K562 (cell line): ENCODE measurements at regions not wholly inside any gene's neighbourhood (a gene's known extent, or its start where the extent isn't known, plus 50 kb on each side); places are given as distances from the start of the nearest gene placed in this dataset.
A peak's percentile ranks its signal among the peaks of the same experiment; 100 is the strongest.

Experiments used
- CBX1 ChIP-seq: sonication (generic); IDR thresholded peaks from 2 replicates; pipeline ENCODE4 v1.6.1; 2016; ENCODE audit warnings: antibody characterized with exemption, low read depth, mild to moderate bottlenecking
- GTF2A2 ChIP-seq: IDR thresholded peaks from 2 replicates; pipeline ENCODE4 v1.6.1; 2016; ENCODE audit warnings: mild to moderate bottlenecking, missing genetic modification characterization, missing compliant biosample characterization
- KDM2B ChIP-seq: fragments of 250-450 bp; sonication (Bioruptor Pico); IDR thresholded peaks from 2 replicates; pipeline ENCODE4 v1.8.0; 2021; ENCODE audit warnings: mild to moderate bottlenecking, moderate library complexity
- MBD1 ChIP-seq: fragments of 250-450 bp; sonication (Bioruptor Pico); IDR thresholded peaks from 2 replicates; pipeline ENCODE4 v1.8.0; 2022; ENCODE audit warnings: inconsistent platforms
- MITF ChIP-seq: IDR thresholded peaks from 2 replicates; pipeline ENCODE4 v1.6.1; 2014; ENCODE audit warnings: antibody characterized with exemption
- PTTG1 ChIP-seq: fragments of 450-650 bp; IDR thresholded peaks from 2 replicates; pipeline ENCODE4 v1.6.1; 2016; ENCODE audit warnings: low read depth, mild to moderate bottlenecking, missing genetic modification characterization, missing compliant biosample characterization
- SP2 ChIP-seq: IDR thresholded peaks from 2 replicates; pipeline ENCODE4 v1.6.1; 2011; ENCODE audit warnings: mild to moderate bottlenecking, low read depth, low read length, moderate library complexity; ENCODE audit not compliant: poor library complexity, severe bottlenecking; ENCODE audit errors: extremely low read depth
- YBX1 ChIP-seq: fragments of 450-650 bp; IDR thresholded peaks from 2 replicates; pipeline ENCODE4 v1.7.1; 2016; ENCODE audit warnings: mild to moderate bottlenecking
- ZBTB2 ChIP-seq: fragments of 450-650 bp; IDR thresholded peaks from 2 replicates; pipeline ENCODE4 v1.6.1; 2016; ENCODE audit warnings: antibody characterized with exemption
- ZBTB9 ChIP-seq: fragments of 450-650 bp; formaldehyde crosslinking; IDR thresholded peaks from 2 replicates; pipeline ENCODE4 v1.4.0; 2020; ENCODE audit warnings: mild to moderate bottlenecking, moderate library complexity
- ZNF280A ChIP-seq: fragments of 450-650 bp; IDR thresholded peaks from 2 replicates; pipeline ENCODE4 v1.6.1; 2018; ENCODE audit warnings: mild to moderate bottlenecking, low read depth; ENCODE audit not compliant: partially characterized antibody
- ZNF512 ChIP-seq: IDR thresholded peaks from 2 replicates; pipeline ENCODE4 v1.6.1; 2016; ENCODE audit warnings: missing genetic modification characterization, missing compliant biosample characterization

- no peak for TF ChIP-seq MBD1 (CRISPR knock-in tag)
- no peak for TF ChIP-seq KDM2B
- no peak for TF ChIP-seq SP2
- no peak for TF ChIP-seq ZBTB9 (CRISPR knock-in tag)
- no peak for TF ChIP-seq CBX1
- no peak for TF ChIP-seq ZNF280A
- no peak for TF ChIP-seq ZNF512 (tag)
- TF ChIP-seq YBX1: no peak
- no peak for TF ChIP-seq ZBTB2
- no peak for TF ChIP-seq GTF2A2
- no peak for TF ChIP-seq PTTG1 (tag)
- TF ChIP-seq MITF: peak; percentile 32; the same call in 1 of the 2 replicates
Observed at GRCh38 chr16:86975445-86975844, 341.7 kb downstream of the C16orf95 start (continued).
